ENCODE measurements at regions not wholly inside any gene's neighbourhood (a gene's known extent, or its start where the extent isn't known, plus 50 kb on each side); places are given as distances from the start of the nearest gene placed in this dataset.

GRCh38 chrX:39802908-39803307 lies 294.9 kb downstream of the BCOR start:
- no peaks in the 10 kb centered on the region for H3K36me3 ChIP-seq
- no peaks in the 10 kb centered on the region for H3K9me3 ChIP-seq
- intact Hi-C loops (cut with DNase I), result no loop called here
- WGBS, 3 donors, result 58 to 79% (median 69%) methylated on average over 10 of the region's 10 CpGs
- no peaks in the 10 kb centered on the region for H3K27me3 ChIP-seq
- H3K4me1 ChIP-seq (ENCODE audit: insufficient read depth), result no peaks in the 10 kb centered on the region
- no peak overlapping the region for H3K27ac ChIP-seq
- no peak overlapping the region for H3K4me3 ChIP-seq
- DNase-seq, result no peak
- TF ChIP-seq POLR2A (IDR thresholded peaks at IDR 0.05) (no peak), EP300 (IDR thresholded peaks at IDR 0.05) (no peak), CTCF (IDR thresholded peaks at IDR 0.05) (no peak)

GRCh38 chrX:39805022-39805421 lies 292.7 kb downstream of the BCOR start:
- Histone ChIP-seq H3K27ac (no peak overlapping the region), H3K9me3 (no peaks in the 10 kb centered on the region), H3K27me3 (no peaks in the 10 kb centered on the region), H3K4me3 (no peak overlapping the region), H3K4me1 (ENCODE audit: insufficient read depth) (no peaks in the 10 kb centered on the region), H3K36me3 (no peaks in the 10 kb centered on the region)
- DNase-seq, result no peak
- WGBS, 3 donors, result 77 to 83% (median 78%) methylated on average over 2 of the region's 2 CpGs
- intact Hi-C loops (cut with DNase I), result no loop called here
- TF ChIP-seq EP300 (IDR thresholded peaks at IDR 0.05), result no peak

GRCh38 chrX:39805825-39806224 lies 291.9 kb downstream of the BCOR start:
- 81 to 86% (median 82%) methylated on average over 5 of the region's 5 CpGs for WGBS, 3 donors

GRCh38 chrX:39808471-39808917 lies 289.3 kb downstream of the BCOR start:
- 46 to 55% (median 47%) methylated on average over 7 of the region's 7 CpGs for WGBS, 3 donors
- no peaks in the 10 kb centered on the region for H3K4me1 ChIP-seq (ENCODE audit: insufficient read depth)

More at GRCh38 chrX:39805825-39806224, 291.9 kb downstream of the BCOR start:
- Histone ChIP-seq H3K4me1 (ENCODE audit: insufficient read depth) (no peaks in the 10 kb centered on the region), H3K9me3 (no peaks in the 10 kb centered on the region), H3K4me3 (no peak overlapping the region), H3K27ac (no peak overlapping the region), H3K36me3 (no peaks in the 10 kb centered on the region), H3K27me3 (no peaks in the 10 kb centered on the region)
- intact Hi-C loops (cut with DNase I), result no loop called here
- no peak for DNase-seq
- TF ChIP-seq POLR2A (IDR thresholded peaks at IDR 0.05), result no peak
- TF ChIP-seq CTCF (IDR thresholded peaks at IDR 0.05), result no peak
- TF ChIP-seq EP300 (IDR thresholded peaks at IDR 0.05), result no peak

More at GRCh38 chrX:39808471-39808917, 289.3 kb downstream of the BCOR start:
- intact Hi-C loops (cut with DNase I), result no loop called here
- DNase-seq, result no peak
- Histone ChIP-seq H3K27ac (no peak overlapping the region), H3K36me3 (no peaks in the 10 kb centered on the region), H3K27me3 (no peaks in the 10 kb centered on the region), H3K4me3 (no peak overlapping the region), H3K9me3 (no peaks in the 10 kb centered on the region)
- TF ChIP-seq EP300 (IDR thresholded peaks at IDR 0.05) (no peak), CTCF (IDR thresholded peaks at IDR 0.05) (no peak), POLR2A (IDR thresholded peaks at IDR 0.05) (no peak)

Data from ovary (tissue), 7 donors.